HPDE6-E6E7 (cell line): ENCODE measurements at regions not wholly inside any gene's neighbourhood (a gene's known extent, or its start where the extent isn't known, plus 50 kb on each side); places are given as distances from the start of the nearest gene placed in this dataset.
"Not testable (repeated sequence)": the region's sequence is repeated elsewhere in the genome, so short reads cannot be mapped to it uniquely, and the experiment has no call there.

Experiments used
- DNase-seq: peaks from one replicate; pipeline ENCODE4 v3.0.0; 2011; ENCODE audit warnings: missing footprints; ENCODE audit errors: extremely low spot score

GRCh38 chr3:101996832-101997231, 147.5 kb downstream of the NFKBIZ start:
- no peak for DNase-seq

DNA sequence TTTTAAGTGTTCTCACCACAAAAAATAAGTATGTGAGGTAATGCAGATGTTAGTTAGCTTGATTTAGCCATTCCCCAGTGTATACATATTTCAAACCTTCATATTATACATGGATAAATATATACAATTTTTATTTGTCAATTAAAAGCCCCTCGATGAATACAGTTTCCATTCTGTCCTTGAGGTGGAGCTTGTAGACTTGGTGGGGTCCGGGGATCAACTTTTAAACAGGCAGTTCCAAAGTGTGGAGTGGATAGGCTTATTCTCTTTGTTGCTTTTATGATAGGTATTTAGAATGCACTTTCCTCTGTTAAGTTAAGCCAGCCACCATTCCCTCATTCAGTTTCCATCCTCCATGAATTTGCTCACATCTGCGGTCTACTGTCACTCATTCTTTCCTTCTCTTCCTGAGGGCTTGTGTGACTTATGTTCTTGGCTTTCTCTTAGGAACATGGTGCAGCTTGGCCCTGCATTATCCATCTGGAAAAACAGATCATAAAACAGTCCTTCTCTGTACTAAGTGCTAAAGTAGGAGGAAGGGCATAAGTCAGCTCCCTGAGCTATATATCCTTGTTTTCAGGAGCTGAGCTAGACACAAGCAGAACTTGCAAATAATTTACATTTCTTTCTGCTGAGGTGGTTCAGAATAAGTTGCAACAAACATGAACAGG, 149.1 kb downstream of the NFKBIZ start:
- DNase-seq: no peak

DNA sequence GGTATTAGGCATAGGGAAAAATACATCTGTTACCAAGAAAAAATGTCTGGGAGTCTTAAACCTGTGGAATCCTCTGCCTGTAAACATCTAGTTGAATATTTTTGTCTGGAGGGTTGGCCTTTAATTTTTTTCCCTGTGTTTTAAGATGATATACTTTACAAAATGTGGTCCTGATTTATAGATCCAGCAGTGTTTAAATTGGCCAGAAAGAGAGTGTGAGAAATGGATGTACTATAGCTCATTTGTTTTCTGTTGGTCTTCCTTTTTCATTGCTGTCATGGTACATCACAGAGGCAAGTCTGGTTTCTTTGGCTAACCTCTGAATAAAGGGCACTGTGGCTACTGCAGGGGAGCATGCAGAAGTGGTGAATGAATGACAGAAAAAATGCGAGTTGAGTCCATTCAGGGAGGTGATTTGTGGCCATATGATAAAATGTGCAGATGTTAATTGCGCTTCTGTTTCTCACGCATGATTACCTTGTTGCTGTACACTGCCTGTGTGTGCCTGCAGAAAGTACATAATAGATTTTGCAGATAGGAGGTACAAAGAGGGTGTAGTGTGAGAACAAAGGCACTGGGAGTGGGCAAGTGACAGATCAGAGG, 150.0 kb downstream of the NFKBIZ start:
- no peak for DNase-seq

DNA sequence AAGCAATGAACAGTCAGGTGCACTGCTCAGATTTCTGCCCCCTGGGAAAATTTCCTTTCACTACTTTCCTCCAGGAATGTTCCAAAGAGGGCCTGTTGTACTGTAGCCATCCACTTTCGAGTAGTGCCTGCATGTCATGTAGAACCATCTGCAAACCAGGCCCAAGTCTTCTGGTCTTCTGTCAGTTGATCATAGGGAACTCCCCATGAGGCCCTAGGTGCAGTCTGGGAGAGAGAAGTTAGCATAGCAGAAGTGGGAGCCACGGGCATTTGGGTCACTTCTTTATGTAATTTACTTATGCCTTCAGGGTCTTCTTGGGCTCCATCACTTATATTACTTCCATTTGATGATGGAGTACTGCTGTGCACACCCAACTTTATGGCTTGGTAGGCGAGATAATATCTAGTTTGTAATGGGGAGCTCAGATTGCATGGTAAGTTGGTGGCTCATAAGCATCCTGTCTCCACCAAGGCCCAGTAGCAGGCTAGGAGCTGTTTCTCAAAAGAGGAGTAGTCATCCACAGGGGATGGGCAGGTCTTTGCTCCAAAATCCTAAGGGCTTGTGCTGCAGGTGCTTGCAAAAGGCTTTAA, 151.4 kb downstream of the NFKBIZ start:
- DNase-seq: no peak

DNA sequence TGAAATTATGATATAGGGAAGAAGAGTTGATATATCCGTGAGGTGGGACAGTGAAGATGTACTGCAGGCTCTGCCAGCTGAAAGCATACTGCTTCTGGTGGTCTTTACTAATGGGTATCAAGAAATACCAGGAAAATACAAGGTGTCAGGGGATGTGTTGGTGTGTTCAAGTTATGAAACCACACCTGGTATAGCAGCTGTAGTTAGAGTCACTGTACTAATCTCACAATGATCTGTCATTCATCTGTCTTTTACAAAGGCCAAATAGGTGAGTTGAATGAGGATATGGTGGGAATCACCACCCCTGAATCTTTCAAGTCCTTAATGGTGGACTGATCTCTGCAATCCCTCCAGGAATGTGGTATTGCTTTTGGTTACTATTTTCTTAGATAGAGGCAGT, 152.7 kb downstream of the NFKBIZ start:
- no peak for DNase-seq

GRCh38 chr3:102004561-102004960, 155.2 kb downstream of the NFKBIZ start:
- no peak for DNase-seq

GRCh38 chr3:102005551-102005950, 156.2 kb downstream of the NFKBIZ start:
- DNase-seq: no peak

- peak; percentile 29 for DNase-seq
Observed at GRCh38 chr3:102006812-102007485, 157.6 kb downstream of the NFKBIZ start.

- DNase-seq: not testable (repeated sequence)
Observed at GRCh38 chr3:102008436-102008835, 159.1 kb downstream of the NFKBIZ start.

GRCh38 chr3:102016417-102016816, 167.1 kb downstream of the NFKBIZ start:
- no peak for DNase-seq

DNA sequence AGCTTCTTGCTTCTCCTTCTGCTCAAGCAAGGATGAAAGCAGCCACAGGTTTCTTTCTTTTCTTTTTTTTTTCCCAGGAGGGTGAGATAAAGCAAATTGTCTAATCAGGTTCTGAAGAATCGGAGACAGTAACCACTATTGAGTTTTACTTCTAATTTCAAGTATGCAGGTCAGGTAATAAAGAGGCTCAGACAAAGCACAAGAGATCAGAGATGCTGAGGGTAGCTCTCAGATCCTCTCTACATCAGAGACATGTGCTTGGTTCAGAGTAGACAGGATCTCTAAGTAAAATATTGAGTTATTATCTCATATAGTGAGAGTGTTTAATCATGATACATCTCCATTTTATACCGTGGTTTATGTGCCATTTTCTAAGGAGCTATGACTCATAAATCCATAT, 168.5 kb downstream of the NFKBIZ start:
- DNase-seq: no peak

GRCh38 chr3:102018551-102018950, 169.2 kb downstream of the NFKBIZ start:
- no peak for DNase-seq

DNA sequence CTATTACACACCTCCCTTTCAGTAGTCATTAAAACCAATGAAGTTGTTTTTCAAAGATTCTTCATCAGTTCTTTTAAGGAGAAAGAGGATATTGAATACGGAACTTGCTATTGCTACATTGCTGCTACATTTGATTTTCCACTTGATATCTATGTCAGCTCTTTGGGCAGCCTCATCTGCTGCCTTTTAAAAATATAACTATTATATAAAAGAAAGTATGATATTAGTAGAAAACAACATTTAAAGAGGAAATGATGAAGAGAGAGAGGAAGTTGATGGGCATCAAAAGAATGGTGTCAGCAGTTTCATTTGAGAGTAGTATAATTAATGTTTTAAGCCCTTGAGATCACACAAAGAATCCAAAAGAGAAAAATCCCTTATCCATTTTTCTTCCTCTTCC, 171.4 kb downstream of the NFKBIZ start:
- DNase-seq: no peak

DNA sequence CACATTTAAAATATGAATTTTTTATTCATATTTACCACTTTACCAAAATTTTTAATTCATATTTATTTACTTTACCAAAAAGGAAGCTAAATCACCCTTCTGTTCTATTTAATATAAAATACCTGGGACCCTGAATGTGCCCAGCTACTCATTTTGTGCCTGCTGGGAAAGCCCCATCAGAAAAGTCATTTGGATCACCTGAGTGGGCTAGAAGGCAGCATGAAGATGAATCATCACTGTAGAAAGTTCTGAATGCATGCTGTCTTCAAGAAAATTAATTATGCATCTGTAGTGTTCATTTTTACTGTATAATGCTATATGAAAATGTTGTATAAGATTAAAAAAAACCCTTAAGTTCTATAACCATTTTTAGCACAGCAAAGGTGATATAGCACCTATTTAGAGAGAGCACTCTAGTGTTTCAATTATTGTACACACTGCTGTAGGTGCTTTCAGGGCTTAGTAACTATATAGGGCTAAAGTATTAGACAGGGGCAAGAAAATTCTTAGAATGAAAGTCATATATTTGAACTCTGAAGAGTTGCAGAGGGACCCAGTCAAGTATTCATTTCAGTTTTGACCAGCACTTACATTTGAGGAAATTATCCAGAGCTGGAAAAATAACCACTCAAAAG, 175.1 kb downstream of the NFKBIZ start:
- DNase-seq: no peak

GRCh38 chr3:102025606-102026270, 176.4 kb downstream of the NFKBIZ start:
- DNase-seq: no peak

DNA sequence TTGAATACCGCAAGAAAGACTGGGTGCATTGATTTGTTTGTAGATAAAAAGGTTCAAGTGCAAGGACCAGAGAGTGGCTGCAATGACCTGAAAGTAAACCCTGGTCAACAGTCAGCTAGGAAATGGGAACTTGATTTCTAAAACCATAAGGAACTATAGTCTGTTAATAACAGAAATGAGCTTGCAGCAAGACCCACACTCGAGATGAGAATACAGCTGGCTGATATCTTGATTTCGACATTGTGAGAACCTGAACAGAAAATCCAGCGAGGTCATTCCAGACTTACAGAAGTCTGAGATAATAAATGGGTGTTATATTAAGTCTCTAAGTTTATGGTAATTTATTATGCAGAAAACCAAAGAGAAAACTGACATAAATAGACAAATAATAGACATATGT, 177.3 kb downstream of the NFKBIZ start:
- DNase-seq: no peak

GRCh38 chr3:102030661-102031060, 181.3 kb downstream of the NFKBIZ start:
- no peak for DNase-seq

GRCh38 chr3:102031834-102032233, 182.5 kb downstream of the NFKBIZ start:
- DNase-seq: no peak

- no peak for DNase-seq
Observed at GRCh38 chr3:102032491-102033383, 183.4 kb downstream of the NFKBIZ start.

- DNase-seq: no peak
Observed at GRCh38 chr3:102034639-102035451, 185.5 kb downstream of the NFKBIZ start.
